K562 (cell line): ENCODE measurements at regions not wholly inside any gene's neighbourhood (a gene's known extent, or its start where the extent isn't known, plus 50 kb on each side); places are given as distances from the start of the nearest gene placed in this dataset.

Experiments
- ATAC-seq: fragments of 200-7000 bp; cut with Tn5 transposase; 3 replicates; pipeline ENCODE4 v1.9.1; 2020; ENCODE audit warnings: moderate library complexity
- BruUV-seq: library from RNA; stranded (reverse); fragments of 400-500 nt; replicated peaks from 2 replicates; lab custom pipeline; 2021; lab: Mats Ljungman, UMichigan
- CTCF ChIA-PET: fragments of 300-600 bp; formaldehyde crosslinking; extraction: SDS; loops from one replicate; lab custom pipeline; 2021; ENCODE audit warnings: low intra/inter-chr PET ratio; lab: Yijun Ruan, JAX
- POLR2A ChIA-PET: fragments of 300-600, 350-650 bp; sonication (Branson Sonifier 250); formaldehyde crosslinking; extraction: SDS; loops from one replicate; lab custom pipeline; 2021; ENCODE audit warnings: antibody characterized with exemption, inconsistent platforms; lab: Yijun Ruan, JAX
- DNase-seq, 4 experiments: peaks; one replicate each; pipeline versions ENCODE4 v3.0.0 to v3.0.0-alpha.2; 2011 to 2018; ENCODE audit warnings: low spot score in 3 of 4, mixed read lengths in 3 of 4; ENCODE audit errors: extremely low read depth in 1 of 4
- FAIRE-seq: peaks from 2 replicates; lab custom pipeline; 2011; peaks lifted over from hg19 to GRCh38; lab: Jason Lieb, UNC
- H2AFZ ChIP-seq: 2 replicates; pipeline ENCODE4 v1.6.0; 2011; ENCODE audit warnings: low read depth, low read length, control low read depth, inconsistent platforms
- H3K27ac ChIP-seq: fragments of 200-600 bp; 3 replicates; pipeline ENCODE4 v1.8.0; 2011; ENCODE audit warnings: low read depth, mild to moderate bottlenecking, control low read depth, inconsistent platforms, low read length, moderate library complexity, mixed read lengths; ENCODE audit errors: extremely low read depth
- H3K27me3 ChIP-seq, 2 experiments: fragments of 300-600 bp in 1 of 2; 2 replicates in 1 of 2; 3 replicates in 1 of 2; pipeline versions ENCODE4 v1.6.0 to v1.8.0; 2011; ENCODE audit warnings: inconsistent platforms in 2 of 2, low read length in 2 of 2, mild to moderate bottlenecking in 1 of 2, mixed read lengths in 1 of 2, moderate library complexity in 1 of 2; ENCODE audit not compliant: control insufficient read depth in 2 of 2, insufficient read depth in 2 of 2
- H3K36me3 ChIP-seq: fragments of 300-600 bp; 3 replicates; pipeline ENCODE4 v1.8.0; 2011; ENCODE audit warnings: mild to moderate bottlenecking, low read length, inconsistent platforms; ENCODE audit not compliant: control insufficient read depth, insufficient read depth
- H3K4me1 ChIP-seq, 2 experiments: fragments of 200-600 bp in 1 of 2; replicated peaks in 1 of 2; 2 replicates in 1 of 2; 3 replicates in 1 of 2; pipeline versions ENCODE4 v1.5.1 to v1.8.0; 2011; ENCODE audit warnings: inconsistent platforms in 2 of 2, low read length in 2 of 2, mild to moderate bottlenecking in 1 of 2, mixed read lengths in 1 of 2, moderate library complexity in 1 of 2; ENCODE audit not compliant: control insufficient read depth in 2 of 2, insufficient read depth in 2 of 2
- H3K4me2 ChIP-seq: 2 replicates; pipeline ENCODE4 v1.6.1; 2011; ENCODE audit warnings: low read length, control low read depth, inconsistent platforms, mixed read lengths; ENCODE audit not compliant: insufficient read depth
- H3K4me3 ChIP-seq: fragments of 200-600 bp; sonication (generic), shearing (Covaris generic); 2 replicates; pipeline ENCODE4 v1.5.1; 2016; ENCODE audit warnings: control low read depth, inconsistent platforms
- H3K79me2 ChIP-seq: fragments of 200-600 bp; 3 replicates; pipeline ENCODE4 v1.8.0; 2011; ENCODE audit warnings: low read length, inconsistent platforms; ENCODE audit not compliant: control insufficient read depth, insufficient read depth
- H3K9ac ChIP-seq, 2 experiments: 2 replicates each; pipeline versions ENCODE4 v1.6.0 to v1.6.1; 2011; ENCODE audit warnings: low read depth in 2 of 2, low read length in 2 of 2, control low read depth in 1 of 2, inconsistent platforms in 1 of 2, mild to moderate bottlenecking in 1 of 2, mixed read lengths in 1 of 2; ENCODE audit not compliant: insufficient read depth in 1 of 2
- H3K9me1 ChIP-seq: one replicate; pipeline ENCODE4 v1.6.0; 2011; ENCODE audit warnings: inconsistent platforms, mild to moderate bottlenecking, low read length, moderate library complexity; ENCODE audit not compliant: control insufficient read depth, insufficient read depth
- H3K9me3 ChIP-seq: replicated peaks from 2 replicates; pipeline ENCODE4 v1.5.1; 2011; ENCODE audit warnings: low read depth, low read length, inconsistent platforms; ENCODE audit not compliant: control insufficient read depth, insufficient read depth
- H4K20me1 ChIP-seq: replicated peaks from 2 replicates; pipeline ENCODE4 v1.6.1; 2011; ENCODE audit warnings: low read length, inconsistent platforms, mixed read lengths; ENCODE audit not compliant: control insufficient read depth, insufficient read depth
- CREB1 ChIP-seq, 2 experiments: sonication (generic) in 1 of 2; formaldehyde crosslinking in 1 of 2; IDR thresholded peaks; 2 replicates each; pipeline versions ENCODE4 v1.6.1 to v1.8.0; 2012 to 2022; ENCODE audit warnings: inconsistent platforms in 1 of 2, mild to moderate bottlenecking in 1 of 2, missing genetic modification reagents in 1 of 2, moderate library complexity in 1 of 2
- PBX2 ChIP-seq, 2 experiments: IDR thresholded peaks in 1 of 2; conservative IDR thresholded peaks in 1 of 2; 2 replicates each; pipeline ENCODE4 v1.6.1; 2016; ENCODE audit warnings: low read depth in 2 of 2, mild to moderate bottlenecking in 1 of 2, missing compliant biosample characterization in 1 of 2, missing genetic modification characterization in 1 of 2, moderate library complexity in 1 of 2
- PTRF ChIP-seq: fragments of 450-650 bp; IDR thresholded peaks from 2 replicates; pipeline ENCODE4 v1.6.1; 2016; ENCODE audit warnings: mild to moderate bottlenecking, missing genetic modification characterization, missing compliant biosample characterization
- SMARCC2 ChIP-seq: fragments of 450-650 bp; IDR thresholded peaks from 2 replicates; pipeline ENCODE4 v1.6.1; 2017; ENCODE audit warnings: antibody characterized with exemption, moderate library complexity, mild to moderate bottlenecking, low read depth
- U2AF1 ChIP-seq: fragments of 200-400 bp; formaldehyde crosslinking; optimal IDR thresholded peaks from 2 replicates; pipeline ENCODE3; 2017; ENCODE audit warnings: mild to moderate bottlenecking, low read depth, low read length, moderate library complexity
- ZNF586 ChIP-seq: fragments of 450-650 bp; formaldehyde crosslinking; conservative IDR thresholded peaks from 2 replicates; pipeline ENCODE4 v1.4.0; 2020; ENCODE audit warnings: mild to moderate bottlenecking, moderate library complexity
- WGBS: fragments of 100-300 bp; shearing (Covaris generic); methylation state at CpG from one replicate; pipeline ENCODE4 v1.1.6; 2016; ENCODE audit warnings: low coverage, mixed read lengths; ENCODE audit not compliant: insufficient coverage; ENCODE audit errors: missing lambda C conversion rate; 5-methylcytosine and 5-hydroxymethylcytosine counted together
- in situ Hi-C: fragments of 300-500 bp; cut with MboI; formaldehyde crosslinking; loops from 4 replicates; pipeline ENCODE4 v1.15.0; 2018; ENCODE audit warnings: inconsistent platforms, mixed read lengths
- intact Hi-C: fragments of 100-400 bp; cut with micrococcal nuclease; formaldehyde crosslinking; loops from 2 replicates; pipeline ENCODE4 v1.14.2; 2022

GRCh38 chr6:82083646-82084045 is 163.9 kb downstream of the IBTK start:
- 0% methylated on average over 1 of the region's 1 CpG for WGBS
- ChIA-PET CTCF (no interaction called here), POLR2A (interaction anchor here (1.3 kb wide), 1 partner anchor 18 kb away, joined by 3 read pairs; no protein-coding TSS in a partner anchor)
- Histone ChIP-seq H3K4me2 (no peak overlapping the region), H3K9ac (no peak overlapping the region), H3K36me3 (no peaks in the 10 kb centered on the region), H3K4me1 (no peaks in the 10 kb centered on the region), H3K9me3 (no peaks in the 10 kb centered on the region), H4K20me1 (no peaks in the 10 kb centered on the region), H3K4me3 (no peak overlapping the region), H3K27me3 (no peaks in the 10 kb centered on the region), H3K27ac (no peak overlapping the region), H3K79me2 (no peaks in the 10 kb centered on the region), H2AFZ (no peak overlapping the region), H3K9me1 (no peaks in the 10 kb centered on the region)
- BruUV-seq, result no TSS peak
- ATAC-seq (no peak), FAIRE-seq (no peak), DNase-seq (no peak)
- in situ Hi-C loops (no loop called here), intact Hi-C loops (no loop called here)
- TF ChIP-seq CREB1 (IDR thresholded peaks at IDR 0.05), result no peak
- TF ChIP-seq CREB1 (CRISPR knock-in tag; IDR thresholded peaks at IDR 0.05), result no peak
- TF ChIP-seq U2AF1, result no peak
- TF ChIP-seq PBX2 (CRISPR knock-in tag; IDR thresholded peaks at IDR 0.05; ENCODE audit: low read depth), result no peak
- TF ChIP-seq PBX2 (tag; conservative IDR thresholded peaks at IDR 0.05; ENCODE audit: low read depth), result no peak
- no peak for TF ChIP-seq ZNF586 (CRISPR knock-in tag)
- TF ChIP-seq SMARCC2, result no peak
- no peak for TF ChIP-seq PTRF (tag)
